Suppressor macrophage treated with lipopolysaccharide for 1 hour (primary cell): ENCODE measurements at regions not wholly inside any gene's neighbourhood (a gene's known extent, or its start where the extent isn't known, plus 50 kb on each side); places are given as distances from the start of the nearest gene placed in this dataset.
A peak's percentile ranks its signal among the peaks of the same experiment; 100 is the strongest.

Source experiments
- DNase-seq, 3 donors: peaks; one replicate each; pipeline ENCODE4 v3.0.0-alpha.2; 2020 to 2022

GRCh38 chrX:42149765-42150164 lies 226.4 kb upstream of the CASK start:
- DNase-seq: no peak

GRCh38 chrX:42149281-42149680 lies 225.9 kb upstream of the CASK start:
- DNase-seq: no peak

GRCh38 chrX:42143866-42144592 lies 220.7 kb upstream of the CASK start:
- no peak for DNase-seq

GRCh38 chrX:42140320-42140719 lies 217.0 kb upstream of the CASK start:
- DNase-seq: no peak

GRCh38 chrX:42135583-42136228 lies 212.4 kb upstream of the CASK start:
- DNase-seq: no peak

GRCh38 chrX:42131856-42132255 lies 208.5 kb upstream of the CASK start:
- no peak for DNase-seq

GRCh38 chrX:42129022-42129940 lies 205.9 kb upstream of the CASK start:
- DNase-seq: no peak

GRCh38 chrX:42128587-42128986 lies 205.2 kb upstream of the CASK start:
- no peak for DNase-seq

- no peak for DNase-seq
Measured at GRCh38 chrX:42128020-42128419, 204.7 kb upstream of the CASK start.

- DNase-seq: no peak
Measured at GRCh38 chrX:42127563-42127962, 204.2 kb upstream of the CASK start.

GRCh38 chrX:42123369-42123768 lies 200.0 kb upstream of the CASK start:
- no peak for DNase-seq

GRCh38 chrX:42119076-42119475 lies 195.7 kb upstream of the CASK start:
- DNase-seq: peak in 2 of 3 donors; percentile 0 to 1

GRCh38 chrX:42117318-42117717 lies 194.0 kb upstream of the CASK start:
- no peak for DNase-seq

GRCh38 chrX:42109428-42109827 lies 186.1 kb upstream of the CASK start:
- no peak for DNase-seq

GRCh38 chrX:42107495-42108488 lies 184.4 kb upstream of the CASK start:
- DNase-seq: no peak

- no peak for DNase-seq
Measured at GRCh38 chrX:42106556-42106955, 183.2 kb upstream of the CASK start.

- DNase-seq: peak in 1 of 3 donors; percentile 3
Measured at GRCh38 chrX:42102586-42103282, 179.4 kb upstream of the CASK start.

GRCh38 chrX:42098900-42099299 lies 175.5 kb upstream of the CASK start:
- no peak for DNase-seq

GRCh38 chrX:42097486-42097885 lies 174.1 kb upstream of the CASK start:
- DNase-seq: no peak

GRCh38 chrX:42096265-42096920 lies 173.0 kb upstream of the CASK start:
- no peak for DNase-seq

- peak in 2 of 3 donors; percentile 11 to 19 for DNase-seq
Measured at GRCh38 chrX:42094218-42094617, 170.9 kb upstream of the CASK start.
